ENCODE measurements at regions not wholly inside any gene's neighbourhood (a gene's known extent, or its start where the extent isn't known, plus 50 kb on each side); places are given as distances from the start of the nearest gene placed in this dataset.

- TF ChIP-seq CTCF (IDR thresholded peaks at IDR 0.05; ENCODE audit: low read length), result no peak
- TF ChIP-seq EZH2phosphoT487 (IDR thresholded peaks at IDR 0.05; ENCODE audit: low read length), result no peak
Measured at GRCh38 chr4:54571293-54572151, 86.2 kb upstream of the KIT start.
